GM21381 (cell line): ENCODE measurements at regions not wholly inside any gene's neighbourhood (a gene's known extent, or its start where the extent isn't known, plus 50 kb on each side); places are given as distances from the start of the nearest gene placed in this dataset.

Experiments used
- ATAC-seq: cut with Tn5 transposase; IDR thresholded peaks from one replicate; pipeline ENCODE4 v1.9.1; 2021; ENCODE audit warnings: mild to moderate bottlenecking, moderate library complexity; ENCODE audit not compliant: unreplicated experiment

DNA sequence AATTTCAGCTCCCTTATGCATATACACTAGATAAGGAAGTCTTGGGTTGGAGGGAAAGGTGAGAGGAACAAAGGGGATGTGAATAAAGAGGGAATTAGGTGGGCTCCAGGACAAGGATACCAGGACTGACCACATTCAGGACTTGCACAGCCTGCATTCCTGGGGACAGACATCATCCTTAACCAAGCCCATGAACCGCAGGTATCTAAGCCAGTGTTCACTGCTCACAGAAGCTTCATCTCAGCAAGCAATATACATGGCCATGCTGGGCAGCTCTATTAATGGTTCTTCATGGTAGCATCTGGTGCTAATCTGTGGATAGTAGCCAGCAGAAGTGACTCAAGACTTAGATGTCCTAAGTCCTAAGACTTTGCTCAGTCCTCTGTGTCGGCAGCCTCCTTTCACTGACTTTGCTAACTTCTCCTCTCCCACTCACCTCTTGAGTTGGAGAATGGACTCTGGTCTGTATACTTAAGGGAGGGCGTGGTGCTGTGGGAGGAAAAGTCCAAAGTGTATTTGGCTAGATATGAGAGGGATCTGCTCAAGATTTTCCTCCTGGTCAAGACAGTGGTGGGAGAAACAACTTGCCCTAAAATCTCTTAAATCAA lies 136.1 kb downstream of the ASCL1 start:
- no peak for ATAC-seq

- ATAC-seq = no peak
These were observed 140.0 kb downstream of the ASCL1 start for GRCh38 chr12:103097496-103097895.

- ATAC-seq = no peak
These were observed 142.9 kb downstream of the ASCL1 start for GRCh38 chr12:103100257-103100831.

DNA sequence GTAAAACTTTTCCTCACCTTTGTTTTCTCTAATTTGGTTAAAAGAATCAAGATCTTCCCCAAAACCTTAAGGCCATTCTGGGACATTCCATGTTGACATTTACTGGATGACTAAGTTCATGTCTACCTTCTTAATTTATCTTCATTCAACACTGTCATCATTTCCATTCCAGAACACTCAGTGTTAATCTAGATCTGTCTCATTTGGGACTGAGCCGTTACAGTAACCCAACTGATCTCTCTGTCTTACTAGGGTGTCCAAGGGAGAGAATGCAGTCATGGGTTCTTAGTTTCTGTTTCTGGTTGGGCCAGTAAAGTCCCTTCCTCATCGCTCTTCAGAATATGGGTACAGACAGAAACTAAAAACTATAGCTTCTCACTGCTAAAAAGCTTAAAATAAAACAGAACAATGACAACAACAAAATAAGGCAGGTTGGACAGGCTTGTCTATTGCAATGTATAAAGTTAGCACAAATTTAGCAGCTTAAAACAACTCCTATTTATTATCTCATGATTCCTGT lies 144.8 kb downstream of the ASCL1 start:
- peak; percentile 64 for ATAC-seq

DNA sequence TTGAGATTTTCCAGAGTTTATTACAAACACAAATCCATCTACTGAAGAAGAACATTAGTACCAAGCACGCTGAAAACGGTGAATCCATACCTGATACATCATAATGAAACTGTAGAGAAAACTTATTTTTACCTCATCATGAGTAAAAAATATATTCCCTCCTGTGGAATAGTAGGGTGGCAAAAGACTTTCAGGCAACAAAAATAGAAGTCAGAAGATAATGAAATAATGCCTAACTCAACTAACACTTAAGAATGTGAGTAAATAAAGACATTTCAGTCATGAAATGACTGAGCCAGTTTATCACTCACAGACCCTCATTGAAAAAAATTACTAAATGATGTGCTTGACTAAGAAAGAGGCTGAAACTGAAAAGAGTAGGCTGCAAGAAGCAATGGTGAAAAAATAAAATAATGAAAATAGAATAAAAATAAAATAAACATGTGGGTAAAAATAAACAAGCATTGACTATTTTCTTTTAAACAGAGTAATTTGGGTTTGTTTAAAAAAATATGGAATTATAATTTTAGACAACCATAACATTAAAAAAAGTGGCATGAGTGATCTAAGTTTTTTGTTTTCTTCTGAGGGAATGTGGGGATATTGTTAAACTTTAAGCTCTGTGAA lies 148.6 kb downstream of the ASCL1 start:
- ATAC-seq = peak; percentile 63

DNA sequence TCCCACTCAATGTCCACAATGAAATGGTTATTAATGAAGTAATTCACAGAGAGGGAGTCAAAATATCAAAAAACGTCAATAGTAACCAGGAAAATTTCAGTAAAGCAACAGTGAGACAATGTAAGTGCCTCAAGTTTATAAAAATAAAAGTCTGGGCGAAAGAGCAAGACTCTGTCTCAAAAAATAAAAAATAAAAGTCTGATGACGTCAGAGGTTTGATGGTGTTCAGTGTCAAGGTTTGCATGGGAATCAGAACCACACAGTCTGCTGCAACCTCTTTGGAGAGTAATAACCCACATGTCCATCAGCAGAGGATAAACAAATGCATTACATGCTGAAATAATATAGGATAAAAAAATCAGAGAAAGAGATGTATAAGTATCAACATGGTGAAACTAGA lies 152.4 kb downstream of the ASCL1 start:
- ATAC-seq = no peak

DNA sequence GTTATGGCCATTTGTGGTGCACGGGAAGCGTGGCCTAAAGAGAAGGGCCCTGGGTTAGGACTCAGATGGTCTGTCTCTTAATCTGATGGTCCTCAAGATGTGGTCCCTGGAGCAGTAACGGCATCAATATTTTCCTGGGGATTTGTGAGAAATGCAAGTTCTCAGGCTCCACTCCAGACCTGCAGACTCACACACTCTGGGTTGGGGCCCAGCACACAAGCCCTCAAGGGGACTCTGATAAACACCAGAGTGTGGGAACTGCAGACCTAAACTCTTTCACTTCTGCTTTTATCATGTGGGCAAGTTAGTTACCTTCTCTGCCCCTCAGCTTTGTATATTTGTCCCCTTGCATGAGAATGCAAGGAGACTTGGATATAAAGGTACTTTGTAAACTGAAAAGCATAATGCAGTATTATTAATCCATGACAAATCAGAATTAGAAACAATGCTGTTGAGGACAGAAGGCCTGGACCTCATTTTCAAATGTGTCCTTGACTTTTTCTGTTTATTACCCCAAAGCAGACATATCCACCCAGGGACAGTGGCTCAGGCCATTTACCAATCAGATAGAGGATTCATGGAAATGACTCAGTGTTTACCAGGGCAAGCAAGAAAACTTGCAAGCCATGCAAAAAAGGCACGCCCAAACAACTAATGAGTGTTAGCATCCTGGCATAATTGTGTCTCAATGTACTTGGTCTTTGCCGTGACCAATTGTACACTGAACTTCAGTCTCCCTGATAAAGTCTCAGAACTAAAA lies 157.0 kb downstream of the ASCL1 start:
- ATAC-seq = peak; percentile 96

DNA sequence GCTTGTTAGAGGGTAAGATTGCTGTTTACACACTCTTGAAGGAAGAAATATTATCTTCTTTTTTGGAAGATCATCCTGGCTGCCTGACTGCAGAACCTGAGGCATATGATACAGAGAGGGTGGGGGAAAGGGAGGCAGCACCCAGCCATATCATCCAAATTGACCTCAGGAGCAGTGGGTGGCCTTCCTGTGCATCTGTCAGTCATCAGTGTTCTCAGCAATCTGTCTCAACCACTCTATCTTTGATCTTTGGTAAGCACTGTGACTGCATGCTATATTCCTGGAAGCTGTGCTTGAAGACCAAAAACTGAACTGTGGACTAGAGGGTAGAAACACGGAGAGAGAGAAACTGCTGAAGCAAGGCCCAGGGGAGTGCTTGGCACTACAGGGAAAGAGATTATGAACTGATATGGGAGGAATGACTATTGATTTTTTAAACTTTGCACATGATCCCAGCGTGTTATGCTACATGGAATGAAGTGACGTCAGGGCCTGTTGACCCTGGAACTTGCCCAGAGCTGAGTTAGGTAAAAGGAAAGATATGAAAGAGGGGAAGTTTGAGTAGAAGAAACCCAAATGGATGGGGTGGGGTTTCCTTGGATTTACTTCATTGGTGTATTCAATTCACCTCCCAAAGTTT lies 171.5 kb downstream of the ASCL1 start:
- ATAC-seq = no peak

DNA sequence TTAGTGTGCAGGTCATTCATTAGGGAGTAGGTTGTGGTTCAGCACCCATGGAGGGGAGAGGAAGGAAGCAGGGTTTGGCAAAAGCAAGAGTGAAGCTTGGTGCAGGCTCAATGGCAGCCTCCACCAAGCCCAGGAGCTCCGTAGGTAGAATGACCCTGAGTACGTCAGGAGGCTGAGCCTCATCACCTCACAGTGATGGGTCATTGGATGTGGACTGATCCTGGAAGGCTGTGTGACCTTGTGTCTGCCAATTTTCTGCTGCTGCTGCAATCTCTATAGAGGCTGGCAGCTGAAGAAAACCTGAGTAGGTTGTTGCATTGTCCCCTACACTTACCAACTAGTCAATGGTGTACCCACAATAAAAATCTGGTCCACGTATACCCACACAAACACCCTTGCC lies 173.1 kb downstream of the ASCL1 start:
- ATAC-seq = no peak

- no peak for ATAC-seq
These were observed 181.1 kb downstream of the ASCL1 start for GRCh38 chr12:103138538-103138937.

DNA sequence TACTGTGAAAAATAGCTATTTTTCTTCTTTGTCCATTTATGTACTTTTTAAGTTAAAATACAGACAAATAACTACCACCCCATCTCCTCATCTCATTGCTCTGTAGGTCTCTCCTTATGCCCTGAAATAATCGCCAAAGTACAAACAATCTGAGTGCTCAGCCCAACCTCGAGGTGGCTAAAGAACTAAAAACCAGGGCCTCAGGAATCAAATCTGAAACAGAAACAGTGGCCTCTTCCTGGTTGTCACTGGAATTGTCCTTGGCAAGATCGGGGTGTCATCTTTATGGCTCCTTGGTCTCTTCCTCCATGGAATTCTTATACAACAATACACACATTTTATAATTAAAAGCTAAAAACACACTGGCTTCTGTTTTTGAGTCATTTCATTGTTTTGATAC lies 182.4 kb downstream of the ASCL1 start:
- ATAC-seq = no peak

- ATAC-seq = no peak
These were observed 182.8 kb downstream of the ASCL1 start for GRCh38 chr12:103140286-103140685.

GRCh38 chr12:103144278-103144677 lies 186.8 kb downstream of the ASCL1 start:
- no peak for ATAC-seq

GRCh38 chr12:103160622-103161021 lies 203.1 kb downstream of the ASCL1 start:
- no peak for ATAC-seq

DNA sequence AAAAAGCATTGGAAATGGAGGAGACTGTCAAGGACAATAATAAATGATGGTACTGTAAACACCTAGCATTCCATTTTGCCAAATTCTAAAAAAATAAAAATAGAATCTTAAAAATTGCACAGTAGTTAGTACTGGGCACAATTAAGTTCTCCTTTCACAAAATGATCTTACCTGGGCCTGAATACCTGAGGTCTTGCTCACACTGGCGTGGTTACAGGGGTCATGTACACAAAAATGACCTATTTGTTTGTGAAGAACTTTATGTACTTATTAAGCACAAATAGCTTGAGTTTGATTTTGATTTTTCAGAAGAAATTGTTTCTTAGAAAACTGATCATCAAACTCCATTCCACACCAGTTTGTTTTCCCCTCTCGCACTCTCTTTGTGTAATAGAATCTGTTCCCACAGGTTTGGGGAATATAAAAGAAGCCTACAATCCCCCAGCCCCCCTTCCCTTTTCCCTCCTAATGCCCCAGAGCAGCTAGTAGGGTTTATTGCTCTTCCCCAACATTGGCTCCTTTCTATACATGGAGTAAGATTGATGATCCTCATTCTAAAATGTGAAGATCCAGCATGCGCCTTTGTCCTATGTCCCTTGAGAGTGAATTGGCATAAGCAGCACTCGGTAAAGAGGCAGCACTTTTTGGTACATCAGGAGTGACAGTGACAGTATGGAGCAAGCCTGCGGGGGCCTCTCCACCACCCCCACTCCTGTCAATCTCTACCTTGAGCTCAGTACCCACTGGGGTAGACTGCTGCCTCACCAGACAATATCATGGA lies 204.3 kb downstream of the ASCL1 start:
- ATAC-seq = no peak

- ATAC-seq = no peak
These were observed 209.5 kb downstream of the ASCL1 start for GRCh38 chr12:103166949-103167348.

- no peak for ATAC-seq
These were observed 215.1 kb downstream of the ASCL1 start for GRCh38 chr12:103172447-103173112.

- ATAC-seq = no peak
These were observed 218.2 kb downstream of the ASCL1 start for GRCh38 chr12:103175625-103176024.

DNA sequence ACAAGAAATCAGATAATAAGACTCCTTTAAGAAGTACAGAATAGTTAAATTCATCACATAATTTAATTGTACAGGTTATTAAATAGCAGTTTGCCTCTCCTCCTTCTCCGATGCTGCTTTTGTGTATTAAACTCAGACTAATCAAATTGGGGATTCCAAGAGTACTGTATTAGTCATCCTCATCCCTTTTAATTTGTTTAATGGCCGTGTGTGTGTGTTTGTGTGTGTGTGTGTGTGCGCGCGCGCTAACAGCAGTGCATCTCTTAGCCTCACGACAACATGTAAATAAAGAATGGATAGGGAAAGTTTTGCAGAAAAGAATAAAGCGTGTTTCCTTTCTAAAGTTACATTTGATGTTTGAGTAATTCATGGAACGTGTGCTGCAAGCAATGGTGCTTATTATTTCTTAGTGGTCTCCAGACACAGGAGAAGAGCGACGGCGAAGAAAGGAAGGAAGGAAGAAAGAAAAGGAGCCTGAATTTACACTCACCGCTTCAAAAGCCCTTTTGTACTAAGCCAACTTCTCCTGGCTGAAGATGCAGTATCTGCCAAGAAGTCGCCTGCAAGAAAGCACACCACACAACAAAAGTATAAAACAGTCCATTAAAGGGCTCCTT lies 220.3 kb downstream of the ASCL1 start:
- no peak for ATAC-seq
